SHP77 treated with DMSO at 0.1 percent for 48 hours (cell line): ENCODE measurements at regions not wholly inside any gene's neighbourhood (a gene's known extent, or its start where the extent isn't known, plus 50 kb on each side); places are given as distances from the start of the nearest gene placed in this dataset.
"Not testable (repeated sequence)": the region's sequence is repeated elsewhere in the genome, so short reads cannot be mapped to it uniquely, and the experiment has no call there.

Source experiments
- DNase-seq: peaks from one replicate; lab custom pipeline; 2025; lab: John Stamatoyannopoulos, UW

- no peak for DNase-seq
Measured at GRCh38 chr2:131584380-131584779, 56.7 kb downstream of the CCDC74A start.

- DNase-seq: no peak
Measured at GRCh38 chr2:131584940-131585339, 57.3 kb downstream of the CCDC74A start.

- no peak for DNase-seq
Measured at GRCh38 chr2:131588152-131588873, 60.6 kb downstream of the CCDC74A start.

- DNase-seq: not testable (repeated sequence)
Measured at GRCh38 chr2:131589126-131589525, 61.4 kb downstream of the CCDC74A start.

- DNase-seq: no peak
Measured at GRCh38 chr2:131590366-131590765, 62.7 kb downstream of the CCDC74A start.

GRCh38 chr2:131590896-131591295 is 63.2 kb downstream of the CCDC74A start:
- no peak for DNase-seq

- not testable (repeated sequence) for DNase-seq
Measured at GRCh38 chr2:131596561-131596960, 68.9 kb downstream of the CCDC74A start.

- DNase-seq: not testable (repeated sequence)
Measured at GRCh38 chr2:131602444-131602843, 74.8 kb downstream of the CCDC74A start.

- DNase-seq: not testable (repeated sequence)
Measured at GRCh38 chr2:131604652-131605051, 77.0 kb downstream of the CCDC74A start.

- not testable (repeated sequence) for DNase-seq
Measured at GRCh38 chr2:131606366-131606765, 78.7 kb downstream of the CCDC74A start.

- not testable (repeated sequence) for DNase-seq
Measured at GRCh38 chr2:131607056-131607455, 79.4 kb downstream of the CCDC74A start.

GRCh38 chr2:131614539-131614938 is 86.9 kb downstream of the CCDC74A start:
- DNase-seq: not testable (repeated sequence)

- DNase-seq: not testable (repeated sequence)
Measured at GRCh38 chr2:131618320-131618719, 90.6 kb downstream of the CCDC74A start.

GRCh38 chr2:131622874-131623273 is 95.2 kb downstream of the CCDC74A start:
- not testable (repeated sequence) for DNase-seq

- not testable (repeated sequence) for DNase-seq
Measured at GRCh38 chr2:131626011-131626410, 98.3 kb downstream of the CCDC74A start.

- DNase-seq: not testable (repeated sequence)
Measured at GRCh38 chr2:131626565-131626964, 98.9 kb downstream of the CCDC74A start.

- DNase-seq: not testable (repeated sequence)
Measured at GRCh38 chr2:131627777-131628176, 100.1 kb downstream of the CCDC74A start.

- DNase-seq: not testable (repeated sequence)
Measured at GRCh38 chr2:131631648-131632047, 104.0 kb downstream of the CCDC74A start.

- DNase-seq: not testable (repeated sequence)
Measured at GRCh38 chr2:131633405-131633804, 105.7 kb downstream of the CCDC74A start.

- DNase-seq: not testable (repeated sequence)
Measured at GRCh38 chr2:131633827-131634695, 106.4 kb downstream of the CCDC74A start.

- DNase-seq: no peak
Measured at GRCh38 chr2:131635611-131636010, 107.9 kb downstream of the CCDC74A start.

GRCh38 chr2:131636704-131637308 is 109.1 kb downstream of the CCDC74A start:
- not testable (repeated sequence) for DNase-seq
